ENCODE measurements at regions not wholly inside any gene's neighbourhood (a gene's known extent, or its start where the extent isn't known, plus 50 kb on each side); places are given as distances from the start of the nearest gene placed in this dataset.
A peak's percentile ranks its signal among the peaks of the same experiment; 100 is the strongest.

DNA sequence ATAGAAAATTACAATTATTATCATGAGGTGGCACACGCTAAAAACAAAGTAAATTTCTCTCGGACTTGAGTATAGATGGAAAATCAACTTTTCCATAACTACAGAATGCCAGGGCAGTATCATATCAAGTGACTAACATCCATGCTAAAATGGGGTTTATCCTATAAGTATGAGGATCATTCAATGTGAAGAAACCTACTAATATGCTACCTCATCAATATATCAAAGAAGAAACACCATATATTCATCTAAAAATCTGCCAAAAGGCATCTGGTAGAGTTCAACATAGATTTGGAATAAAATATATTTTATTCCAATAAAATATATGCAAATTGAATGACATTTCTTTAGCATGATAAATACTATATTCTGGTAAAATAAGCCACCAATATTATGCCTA lies 894.4 kb downstream of the MCTP2 start (continued):
- TF ChIP-seq, protein P1, sequence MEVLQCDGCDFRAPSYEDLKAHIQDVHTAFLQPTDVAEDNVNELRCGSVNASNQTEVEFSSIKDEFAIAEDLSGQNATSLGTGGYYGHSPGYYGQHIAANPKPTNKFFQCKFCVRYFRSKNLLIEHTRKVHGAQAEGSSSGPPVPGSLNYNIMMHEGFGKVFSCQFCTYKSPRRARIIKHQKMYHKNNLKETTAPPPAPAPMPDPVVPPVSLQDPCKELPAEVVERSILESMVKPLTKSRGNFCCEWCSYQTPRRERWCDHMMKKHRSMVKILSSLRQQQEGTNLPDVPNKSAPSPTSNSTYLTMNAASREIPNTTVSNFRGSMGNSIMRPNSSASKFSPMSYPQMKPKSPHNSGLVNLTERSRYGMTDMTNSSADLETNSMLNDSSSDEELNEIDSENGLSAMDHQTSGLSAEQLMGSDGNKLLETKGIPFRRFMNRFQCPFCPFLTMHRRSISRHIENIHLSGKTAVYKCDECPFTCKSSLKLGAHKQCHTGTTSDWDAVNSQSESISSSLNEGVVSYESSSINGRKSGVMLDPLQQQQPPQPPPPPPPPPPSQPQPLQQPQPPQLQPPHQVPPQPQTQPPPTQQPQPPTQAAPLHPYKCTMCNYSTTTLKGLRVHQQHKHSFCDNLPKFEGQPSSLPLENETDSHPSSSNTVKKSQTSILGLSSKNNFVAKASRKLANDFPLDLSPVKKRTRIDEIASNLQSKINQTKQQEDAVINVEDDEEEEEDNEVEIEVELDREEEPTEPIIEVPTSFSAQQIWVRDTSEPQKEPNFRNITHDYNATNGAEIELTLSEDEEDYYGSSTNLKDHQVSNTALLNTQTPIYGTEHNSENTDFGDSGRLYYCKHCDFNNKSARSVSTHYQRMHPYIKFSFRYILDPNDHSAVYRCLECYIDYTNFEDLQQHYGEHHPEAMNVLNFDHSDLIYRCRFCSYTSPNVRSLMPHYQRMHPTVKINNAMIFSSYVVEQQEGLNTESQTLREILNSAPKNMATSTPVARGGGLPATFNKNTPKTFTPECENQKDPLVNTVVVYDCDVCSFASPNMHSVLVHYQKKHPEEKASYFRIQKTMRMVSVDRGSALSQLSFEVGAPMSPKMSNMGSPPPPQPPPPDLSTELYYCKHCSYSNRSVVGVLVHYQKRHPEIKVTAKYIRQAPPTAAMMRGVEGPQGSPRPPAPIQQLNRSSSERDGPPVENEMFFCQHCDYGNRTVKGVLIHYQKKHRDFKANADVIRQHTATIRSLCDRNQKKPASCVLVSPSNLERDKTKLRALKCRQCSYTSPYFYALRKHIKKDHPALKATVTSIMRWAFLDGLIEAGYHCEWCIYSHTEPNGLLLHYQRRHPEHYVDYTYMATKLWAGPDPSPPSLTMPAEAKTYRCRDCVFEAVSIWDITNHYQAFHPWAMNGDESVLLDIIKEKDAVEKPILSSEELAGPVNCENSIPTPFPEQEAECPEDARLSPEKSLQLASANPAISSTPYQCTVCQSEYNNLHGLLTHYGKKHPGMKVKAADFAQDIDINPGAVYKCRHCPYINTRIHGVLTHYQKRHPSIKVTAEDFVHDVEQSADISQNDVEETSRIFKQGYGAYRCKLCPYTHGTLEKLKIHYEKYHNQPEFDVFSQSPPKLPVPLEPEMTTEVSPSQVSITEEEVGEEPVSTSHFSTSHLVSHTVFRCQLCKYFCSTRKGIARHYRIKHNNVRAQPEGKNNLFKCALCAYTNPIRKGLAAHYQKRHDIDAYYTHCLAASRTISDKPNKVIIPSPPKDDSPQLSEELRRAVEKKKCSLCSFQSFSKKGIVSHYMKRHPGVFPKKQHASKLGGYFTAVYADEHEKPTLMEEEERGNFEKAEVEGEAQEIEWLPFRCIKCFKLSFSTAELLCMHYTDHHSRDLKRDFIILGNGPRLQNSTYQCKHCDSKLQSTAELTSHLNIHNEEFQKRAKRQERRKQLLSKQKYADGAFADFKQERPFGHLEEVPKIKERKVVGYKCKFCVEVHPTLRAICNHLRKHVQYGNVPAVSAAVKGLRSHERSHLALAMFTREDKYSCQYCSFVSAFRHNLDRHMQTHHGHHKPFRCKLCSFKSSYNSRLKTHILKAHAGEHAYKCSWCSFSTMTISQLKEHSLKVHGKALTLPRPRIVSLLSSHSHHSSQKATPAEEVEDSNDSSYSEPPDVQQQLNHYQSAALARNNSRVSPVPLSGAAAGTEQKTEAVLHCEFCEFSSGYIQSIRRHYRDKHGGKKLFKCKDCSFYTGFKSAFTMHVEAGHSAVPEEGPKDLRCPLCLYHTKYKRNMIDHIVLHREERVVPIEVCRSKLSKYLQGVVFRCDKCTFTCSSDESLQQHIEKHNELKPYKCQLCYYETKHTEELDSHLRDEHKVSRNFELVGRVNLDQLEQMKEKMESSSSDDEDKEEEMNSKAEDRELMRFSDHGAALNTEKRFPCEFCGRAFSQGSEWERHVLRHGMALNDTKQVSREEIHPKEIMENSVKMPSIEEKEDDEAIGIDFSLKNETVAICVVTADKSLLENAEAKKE (CRISPR knock-in tag; IDR thresholded peaks at IDR 0.05) = no peak
- no peak for TF ChIP-seq EZH2phosphoT487 (IDR thresholded peaks at IDR 0.05; ENCODE audit: unreplicated experiment)
- TF ChIP-seq EZH2 (IDR thresholded peaks at IDR 0.05; ENCODE audit: low read depth, unreplicated experiment) = no peak
- TF ChIP-seq POLR2AphosphoS5 (IDR thresholded peaks at IDR 0.05; ENCODE audit: low read depth) = no peak
- TF ChIP-seq, protein P2, sequence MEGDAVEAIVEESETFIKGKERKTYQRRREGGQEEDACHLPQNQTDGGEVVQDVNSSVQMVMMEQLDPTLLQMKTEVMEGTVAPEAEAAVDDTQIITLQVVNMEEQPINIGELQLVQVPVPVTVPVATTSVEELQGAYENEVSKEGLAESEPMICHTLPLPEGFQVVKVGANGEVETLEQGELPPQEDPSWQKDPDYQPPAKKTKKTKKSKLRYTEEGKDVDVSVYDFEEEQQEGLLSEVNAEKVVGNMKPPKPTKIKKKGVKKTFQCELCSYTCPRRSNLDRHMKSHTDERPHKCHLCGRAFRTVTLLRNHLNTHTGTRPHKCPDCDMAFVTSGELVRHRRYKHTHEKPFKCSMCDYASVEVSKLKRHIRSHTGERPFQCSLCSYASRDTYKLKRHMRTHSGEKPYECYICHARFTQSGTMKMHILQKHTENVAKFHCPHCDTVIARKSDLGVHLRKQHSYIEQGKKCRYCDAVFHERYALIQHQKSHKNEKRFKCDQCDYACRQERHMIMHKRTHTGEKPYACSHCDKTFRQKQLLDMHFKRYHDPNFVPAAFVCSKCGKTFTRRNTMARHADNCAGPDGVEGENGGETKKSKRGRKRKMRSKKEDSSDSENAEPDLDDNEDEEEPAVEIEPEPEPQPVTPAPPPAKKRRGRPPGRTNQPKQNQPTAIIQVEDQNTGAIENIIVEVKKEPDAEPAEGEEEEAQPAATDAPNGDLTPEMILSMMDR (conservative IDR thresholded peaks at IDR 0.05; ENCODE audit: low read depth in 2 of 2) = no peak
- TF ChIP-seq STAT1 (IDR thresholded peaks at IDR 0.05; ENCODE audit: unreplicated experiment) = no peak
- TF ChIP-seq JUNB (IDR thresholded peaks at IDR 0.05; ENCODE audit: unreplicated experiment) = no peak

DNA sequence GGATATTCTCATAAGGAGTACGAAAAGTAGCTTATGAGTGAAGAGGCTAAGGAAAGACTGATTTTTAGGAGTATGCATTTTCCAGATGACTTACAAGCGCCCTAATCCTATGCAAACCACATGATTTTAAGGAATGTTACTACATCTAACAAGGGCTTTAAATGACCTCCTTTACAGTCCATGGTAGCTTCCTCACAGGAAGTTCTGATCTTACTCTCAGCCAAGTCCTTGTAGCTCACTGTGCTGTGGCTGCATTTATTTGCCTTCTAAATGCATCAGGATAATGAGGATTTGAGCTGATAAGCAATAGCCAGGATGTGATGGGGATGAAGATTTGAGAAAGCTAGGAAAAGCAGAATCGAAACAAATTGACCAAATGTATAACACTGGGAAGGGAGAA lies 896.0 kb downstream of the MCTP2 start:
- Mint-ChIP-seq H3K27me3 (ENCODE audit: insufficient read depth, low read depth, poor library complexity) (peaks cover 1% of the 10 kb centered on the region), H3K9me3 (no peaks in the 10 kb centered on the region), H3K27ac (no peak overlapping the region), H3K36me3 (ENCODE audit: low read depth) (no peaks in the 10 kb centered on the region), H3K4me1 (peaks cover 14% of the 10 kb centered on the region), H3K4me3 (no peak overlapping the region)
- Histone ChIP-seq H3K4me2 (no peak overlapping the region), H3K9me2 (ENCODE audit: insufficient read depth) (no peaks in the 10 kb centered on the region), H3F3A (replicated peaks; ENCODE audit: low read depth) (no peaks in the 10 kb centered on the region), H3K36me3 (ENCODE audit: insufficient read depth) (no peaks in the 10 kb centered on the region), H3K4me1 (ENCODE audit: insufficient read depth) (peaks cover 9% of the 10 kb centered on the region), H4K20me1 (replicated peaks; ENCODE audit: insufficient read depth) (no peaks in the 10 kb centered on the region), H3K4me3 (no peak overlapping the region), H3K79me2 (replicated peaks; ENCODE audit: insufficient read depth) (no peaks in the 10 kb centered on the region), H3K27ac (ENCODE audit: low read depth) (no peak overlapping the region), H3K27me3 (ENCODE audit: insufficient read depth) (no peaks in the 10 kb centered on the region), H2AFZ (peak overlapping the region; percentile 70; the same call in 1 of the 2 replicates)
- DNase-seq (ENCODE audit: low spot score) (peak; percentile 7), ATAC-seq (no peak)
- TF ChIP-seq NANOG (IDR thresholded peaks at IDR 0.05; ENCODE audit: borderline replicate concordance) (no peak), EZH2phosphoT487 (IDR thresholded peaks at IDR 0.05; ENCODE audit: unreplicated experiment) (no peak), JUNB (IDR thresholded peaks at IDR 0.05; ENCODE audit: unreplicated experiment) (no peak), CREB1 (CRISPR knock-in tag; IDR thresholded peaks at IDR 0.05; ENCODE audit: low read depth) (no peak)
- TF ChIP-seq, protein P1 (CRISPR knock-in tag; IDR thresholded peaks at IDR 0.05) = no peak
